ENCODE measurements at regions not wholly inside any gene's neighbourhood (a gene's known extent, or its start where the extent isn't known, plus 50 kb on each side); places are given as distances from the start of the nearest gene placed in this dataset.

- no peak overlapping the region for H3K27ac ChIP-seq (ENCODE audit: extremely low read depth, low read depth, low read length)
Observed at GRCh38 chr14:104451474-104451873, 128.1 kb upstream of the C14orf180 start.

More at GRCh38 chr14:104451474-104451873, 128.1 kb upstream of the C14orf180 start:
- Histone ChIP-seq H2AFZ (ENCODE audit: low read depth, low read length) (no peak overlapping the region), H3K36me3 (ENCODE audit: control insufficient read depth, insufficient read depth, low read length) (no peaks in the 10 kb centered on the region), H3K4me1 (replicated peaks in 1 of 2; ENCODE audit: control insufficient read depth in 2 of 2, insufficient read depth in 2 of 2, low read length in 2 of 2) (no peaks in the 10 kb centered on the region), H3K4me3 (no peak overlapping the region), H3K27me3 (ENCODE audit: control insufficient read depth in 2 of 2, insufficient read depth in 2 of 2, low read length in 2 of 2) (no peaks in the 10 kb centered on the region), H3K9ac (ENCODE audit: insufficient read depth in 1 of 2, low read depth in 2 of 2, low read length in 2 of 2) (no peak overlapping the region), H3K79me2 (ENCODE audit: control insufficient read depth, insufficient read depth, low read length) (no peaks in the 10 kb centered on the region), H3K9me1 (ENCODE audit: control insufficient read depth, insufficient read depth, low read length) (no peaks in the 10 kb centered on the region), H3K4me2 (ENCODE audit: insufficient read depth, low read length) (no peak overlapping the region), H3K9me3 (replicated peaks; ENCODE audit: control insufficient read depth, insufficient read depth, low read depth, low read length) (no peaks in the 10 kb centered on the region), H4K20me1 (replicated peaks; ENCODE audit: control insufficient read depth, insufficient read depth, low read length) (no peaks in the 10 kb centered on the region)
- no TSS peak for BruUV-seq (replicated peaks)
- ATAC-seq (no peak), DNase-seq (ENCODE audit: extremely low read depth in 1 of 4, low spot score in 3 of 4) (no peak), FAIRE-seq (no peak)
- CTCF ChIA-PET (ENCODE audit: low intra/inter-chr PET ratio), result no interaction called here
- WGBS (ENCODE audit: insufficient coverage, low coverage, missing lambda C conversion rate), result 1% methylated on average over 10 of the region's 10 CpGs
- TF ChIP-seq PATZ1 (CRISPR knock-in tag; IDR thresholded peaks at IDR 0.05; ENCODE audit: borderline replicate concordance) (no peak), MYC (IDR thresholded peaks at IDR 0.05; ENCODE audit: low read depth, low read length) (no peak), MYC (CRISPR knock-in tag; IDR thresholded peaks at IDR 0.05; ENCODE audit: borderline replicate concordance, low read depth) (no peak), ADNP (tag; IDR thresholded peaks at IDR 0.05) (no peak), MAFF (IDR thresholded peaks at IDR 0.05; ENCODE audit: low read length) (no peak), SNAPC5 (CRISPR knock-in tag; IDR thresholded peaks at IDR 0.05) (no peak), CREB5 (CRISPR knock-in tag; IDR thresholded peaks at IDR 0.05) (no peak), PKNOX1 (IDR thresholded peaks at IDR 0.05) (no peak), SRSF1 (IDR thresholded peaks at IDR 0.05; ENCODE audit: low read depth, low read length) (no peak), DIDO1 (tag; IDR thresholded peaks at IDR 0.05; ENCODE audit: low read depth) (no peak), BDP1 (IDR thresholded peaks at IDR 0.05; ENCODE audit: insufficient read depth, insufficient read length) (no peak)
- POLR2A ChIA-PET, result no interaction called here
- intact Hi-C loops (cut with micrococcal nuclease), result no loop called here
- in situ Hi-C loops (cut with MboI), result no loop called here

Measured in K562 (cell line).